Activated CD4-positive, alpha-beta T cell treated with anti-CD3 and anti-CD28 coated beads, Interleukin-2, amount 10 ng/mL, durations not matched to agents 7 days and 5 days (primary cell): ENCODE measurements at regions not wholly inside any gene's neighbourhood (a gene's known extent, or its start where the extent isn't known, plus 50 kb on each side); places are given as distances from the start of the nearest gene placed in this dataset.

Source experiments
- CTCF ChIA-PET: fragments of 350-600 bp; sonication (Branson Sonifier 250); formaldehyde crosslinking; loops from one replicate; lab custom pipeline; 2021; ENCODE audit warnings: antibody characterized with exemption; lab: Charles Lee
- POLR2A ChIA-PET: fragments of 350-600 bp; sonication (Branson Sonifier 250); formaldehyde crosslinking; loops from one replicate; lab custom pipeline; 2021; ENCODE audit warnings: antibody characterized with exemption; lab: Charles Lee
- DNase-seq: peaks from one replicate; pipeline ENCODE4 v3.0.0-alpha.2; 2020
- H3K27ac Mint-ChIP-seq: one replicate; pipeline ENCODE4 v1.8.0; 2021; ENCODE audit warnings: mild to moderate bottlenecking, moderate library complexity, mixed read lengths
- H3K27me3 Mint-ChIP-seq: one replicate; pipeline ENCODE4 v1.8.0; 2021; ENCODE audit warnings: mixed read lengths
- H3K36me3 Mint-ChIP-seq: one replicate; pipeline ENCODE4 v1.8.0; 2021; ENCODE audit warnings: low read depth, mixed read lengths
- H3K4me1 Mint-ChIP-seq: one replicate; pipeline ENCODE4 v1.8.0; 2021; ENCODE audit warnings: mixed read lengths
- H3K4me3 Mint-ChIP-seq: one replicate; pipeline ENCODE4 v1.8.0; 2021; ENCODE audit warnings: mild to moderate bottlenecking, moderate library complexity, mixed read lengths
- H3K9me3 Mint-ChIP-seq: one replicate; pipeline ENCODE4 v1.8.0; 2021; ENCODE audit warnings: mixed read lengths

DNA sequence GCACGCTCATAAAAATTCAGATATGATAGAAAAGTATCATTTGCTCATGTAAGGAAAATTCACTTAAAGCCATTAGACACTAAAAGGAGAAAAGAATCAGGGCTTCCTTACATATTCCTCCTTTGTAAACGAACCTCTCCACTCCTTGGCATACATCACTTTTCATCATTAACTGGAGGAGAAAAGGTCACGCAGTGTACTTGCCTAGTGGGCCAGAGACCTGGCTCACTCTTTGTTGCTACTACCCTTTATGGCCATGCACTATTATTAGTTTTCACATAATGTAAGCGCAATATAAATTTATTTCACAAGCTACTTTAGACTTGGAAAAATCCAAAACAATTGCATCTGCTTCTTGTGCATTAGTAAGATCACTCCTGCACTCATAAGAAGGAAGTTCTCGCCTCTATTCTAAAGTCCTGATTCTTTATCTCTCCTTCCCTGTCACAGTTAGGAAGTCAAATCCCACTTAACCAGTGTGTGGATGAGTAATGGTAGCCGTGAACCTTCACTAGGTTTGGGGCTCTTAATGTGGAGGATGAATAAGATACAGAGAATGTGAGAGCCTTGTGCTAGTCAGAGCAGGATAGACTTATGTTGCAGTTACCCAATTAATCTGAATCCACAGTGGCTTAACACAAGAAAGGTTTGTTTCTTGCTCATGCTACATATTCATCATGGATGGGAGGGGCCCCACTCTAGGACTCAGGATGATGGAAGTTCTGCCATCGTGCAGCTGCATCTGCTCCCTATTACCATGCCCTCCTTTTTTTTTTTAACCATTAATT lies 115.0 kb upstream of the GLS start:
- no peak for DNase-seq
- peaks cover 5% of the 10 kb centered on the region for H3K4me1 Mint-ChIP-seq
- no peak overlapping the region for H3K4me3 Mint-ChIP-seq
- H3K27ac Mint-ChIP-seq = no peak overlapping the region
- ChIA-PET POLR2A (no interaction called here), CTCF (interaction anchor here (1.4 kb wide), 1 partner anchor 87 kb away, joined by 3 read pairs; no protein-coding TSS in a partner anchor)
- no peaks in the 10 kb centered on the region for H3K9me3 Mint-ChIP-seq
- no peaks in the 10 kb centered on the region for H3K27me3 Mint-ChIP-seq
- no peaks in the 10 kb centered on the region for H3K36me3 Mint-ChIP-seq

DNA sequence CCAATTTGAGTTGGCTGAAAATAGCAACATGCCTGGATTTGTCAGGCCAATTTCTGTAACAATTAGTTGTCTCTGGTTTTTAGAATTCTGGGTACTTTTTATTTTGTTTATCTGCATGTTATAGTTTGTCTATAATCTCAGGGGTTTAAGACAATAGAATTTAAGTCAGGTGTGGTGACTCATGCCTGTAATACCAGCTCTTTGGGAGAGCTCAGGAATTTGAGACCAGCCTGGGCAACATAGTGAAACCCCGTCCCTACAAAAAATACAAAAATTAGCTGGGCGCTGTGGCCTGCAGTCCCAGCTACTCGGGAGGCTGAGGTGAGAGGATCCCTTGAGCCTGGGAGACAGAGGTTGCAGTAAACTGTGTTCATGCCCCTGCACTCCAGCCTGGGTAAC lies 114.4 kb upstream of the GLS start:
- H3K4me1 Mint-ChIP-seq = peaks cover 4% of the 10 kb centered on the region
- H3K4me3 Mint-ChIP-seq = no peak overlapping the region
- no peak overlapping the region for H3K27ac Mint-ChIP-seq
- H3K36me3 Mint-ChIP-seq = no peaks in the 10 kb centered on the region
- ChIA-PET POLR2A (no interaction called here), CTCF (interaction anchor here (1.4 kb wide), 1 partner anchor 88 kb away, joined by 3 read pairs; no protein-coding TSS in a partner anchor)
- no peak for DNase-seq
- H3K9me3 Mint-ChIP-seq = no peaks in the 10 kb centered on the region
- H3K27me3 Mint-ChIP-seq = no peaks in the 10 kb centered on the region

DNA sequence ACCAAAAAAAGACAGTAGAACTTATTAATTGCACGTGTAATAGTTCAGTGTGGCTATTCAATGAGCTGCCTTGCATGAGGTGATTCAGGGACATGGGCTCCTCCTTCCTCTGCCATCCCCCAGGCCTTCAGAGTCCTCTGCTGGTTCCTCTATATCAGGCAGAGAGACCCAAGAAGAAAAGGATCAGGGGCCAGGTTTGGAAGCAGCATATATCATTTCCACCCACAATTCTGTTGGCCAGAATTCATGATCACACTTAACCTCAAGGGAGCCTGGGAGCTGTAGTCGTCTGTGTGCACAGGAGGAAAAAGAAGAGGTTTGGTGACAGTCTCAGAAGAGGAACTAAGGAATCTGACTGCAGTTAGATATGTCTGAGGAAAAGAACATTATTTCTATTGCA lies 114.0 kb upstream of the GLS start:
- ChIA-PET POLR2A (no interaction called here), CTCF (interaction anchor here (1.4 kb wide), 1 partner anchor 88 kb away, joined by 3 read pairs; no protein-coding TSS in a partner anchor)
- Mint-ChIP-seq H3K36me3 (no peaks in the 10 kb centered on the region), H3K4me1 (peaks cover 4% of the 10 kb centered on the region), H3K4me3 (no peak overlapping the region), H3K27me3 (no peaks in the 10 kb centered on the region), H3K9me3 (no peaks in the 10 kb centered on the region), H3K27ac (no peak overlapping the region)
- no peak for DNase-seq

DNA sequence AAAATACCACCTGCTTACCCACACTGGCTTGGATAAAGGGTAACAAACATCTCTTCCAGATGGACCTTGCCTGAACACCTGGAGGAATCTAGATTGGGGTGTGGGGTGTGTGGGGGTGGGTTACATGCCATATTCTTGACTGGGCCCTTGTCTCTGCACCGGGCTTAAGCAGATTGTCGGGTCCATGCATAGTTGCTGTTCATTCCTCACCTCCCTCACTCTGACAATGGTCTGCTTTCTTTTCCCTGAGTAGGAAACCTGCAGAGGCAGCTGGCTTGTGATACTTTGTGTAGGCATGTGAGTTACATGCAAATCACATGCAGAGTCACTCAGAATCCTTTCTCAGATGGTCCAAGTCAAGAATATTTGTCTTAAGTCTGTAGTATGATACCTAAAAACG lies 112.8 kb upstream of the GLS start:
- Mint-ChIP-seq H3K4me1 (peaks cover 4% of the 10 kb centered on the region), H3K36me3 (no peaks in the 10 kb centered on the region), H3K27me3 (no peaks in the 10 kb centered on the region), H3K4me3 (no peak overlapping the region), H3K9me3 (no peaks in the 10 kb centered on the region), H3K27ac (no peak overlapping the region)
- ChIA-PET CTCF (interaction anchor here (0.7 to 0.9 kb wide), 2 partner anchors 11 to 57 kb away, joined by 3 to 6 read pairs; no protein-coding TSS in a partner anchor), POLR2A (no interaction called here)
- no peak for DNase-seq

DNA sequence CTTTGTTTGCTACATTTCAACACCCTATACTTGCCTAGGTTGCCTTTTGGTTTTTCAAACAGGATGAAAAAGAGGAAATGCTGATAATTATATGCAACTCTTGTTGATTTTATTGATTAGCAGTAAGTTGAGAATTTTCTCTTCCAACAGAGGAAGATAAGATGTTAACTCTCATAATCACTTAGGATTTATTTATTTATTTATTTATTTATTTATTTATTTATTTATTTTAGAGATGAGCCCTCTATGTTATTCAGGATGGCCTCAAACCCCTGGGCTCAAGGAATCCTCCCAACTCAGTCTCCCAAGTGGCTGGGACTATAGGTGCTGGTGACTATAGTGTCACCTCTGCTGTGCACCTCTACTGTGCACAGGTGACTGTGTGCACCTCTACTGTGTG lies 111.4 kb upstream of the GLS start:
- H3K9me3 Mint-ChIP-seq = no peaks in the 10 kb centered on the region
- no peak for DNase-seq
- no peaks in the 10 kb centered on the region for H3K4me1 Mint-ChIP-seq
- ChIA-PET CTCF (no interaction called here), POLR2A (no interaction called here)
- no peaks in the 10 kb centered on the region for H3K27me3 Mint-ChIP-seq
- H3K4me3 Mint-ChIP-seq = no peak overlapping the region
- no peak overlapping the region for H3K27ac Mint-ChIP-seq
- no peaks in the 10 kb centered on the region for H3K36me3 Mint-ChIP-seq

DNA sequence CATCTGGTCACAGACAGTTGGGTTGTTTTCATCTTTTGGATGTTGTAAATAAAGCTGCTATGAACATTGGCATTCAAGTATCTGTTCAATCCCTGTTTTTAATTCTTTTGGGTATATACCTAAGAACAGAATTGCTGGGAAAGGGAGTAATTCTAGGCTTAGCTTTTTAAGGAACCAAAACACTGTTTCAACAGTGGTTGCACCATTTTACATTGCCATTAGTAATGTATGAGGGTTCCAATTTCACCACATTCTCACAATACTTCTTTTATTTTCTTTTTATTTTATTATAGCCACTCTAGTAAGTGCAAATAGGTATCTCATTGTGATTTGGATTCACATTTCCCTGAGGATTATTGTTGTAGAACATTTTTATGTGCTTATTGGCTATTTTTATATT lies 108.9 kb upstream of the GLS start:
- H3K36me3 Mint-ChIP-seq = no peaks in the 10 kb centered on the region
- no peak for DNase-seq
- H3K27me3 Mint-ChIP-seq = peaks cover 6% of the 10 kb centered on the region
- no peak overlapping the region for H3K27ac Mint-ChIP-seq
- CTCF ChIA-PET = no interaction called here
- H3K4me3 Mint-ChIP-seq = no peak overlapping the region
- peaks cover 5% of the 10 kb centered on the region for H3K9me3 Mint-ChIP-seq
- H3K4me1 Mint-ChIP-seq = no peaks in the 10 kb centered on the region
- POLR2A ChIA-PET = no interaction called here

DNA sequence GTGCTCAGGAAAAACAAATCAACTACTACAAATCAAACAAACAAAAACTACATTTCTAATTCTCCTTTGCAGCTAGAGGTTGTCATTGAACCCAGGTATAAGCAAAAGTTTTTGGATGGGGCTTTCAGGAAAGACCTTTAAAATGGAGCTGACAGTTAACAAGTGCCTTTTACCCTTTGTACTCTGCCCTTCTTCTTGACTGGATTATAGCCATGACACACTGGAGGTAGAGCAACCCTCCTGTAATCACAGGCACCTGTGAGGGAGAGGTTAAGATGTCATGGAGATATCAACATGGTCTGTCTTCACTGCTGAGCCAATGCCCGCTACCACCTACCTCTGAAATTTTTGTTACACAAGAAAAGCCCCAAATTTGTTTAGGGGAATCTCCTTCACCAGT lies 100.0 kb upstream of the GLS start:
- ChIA-PET POLR2A (no interaction called here), CTCF (interaction anchor here (1.2 to 1.3 kb wide), 2 partner anchors 11 to 18 kb away, joined by 4 read pairs; no protein-coding TSS in a partner anchor)
- Mint-ChIP-seq H3K4me1 (peaks cover 2% of the 10 kb centered on the region), H3K4me3 (no peak overlapping the region), H3K27me3 (peaks cover 8% of the 10 kb centered on the region), H3K9me3 (peaks cover 7% of the 10 kb centered on the region), H3K27ac (no peak overlapping the region), H3K36me3 (no peaks in the 10 kb centered on the region)
- DNase-seq = no peak

DNA sequence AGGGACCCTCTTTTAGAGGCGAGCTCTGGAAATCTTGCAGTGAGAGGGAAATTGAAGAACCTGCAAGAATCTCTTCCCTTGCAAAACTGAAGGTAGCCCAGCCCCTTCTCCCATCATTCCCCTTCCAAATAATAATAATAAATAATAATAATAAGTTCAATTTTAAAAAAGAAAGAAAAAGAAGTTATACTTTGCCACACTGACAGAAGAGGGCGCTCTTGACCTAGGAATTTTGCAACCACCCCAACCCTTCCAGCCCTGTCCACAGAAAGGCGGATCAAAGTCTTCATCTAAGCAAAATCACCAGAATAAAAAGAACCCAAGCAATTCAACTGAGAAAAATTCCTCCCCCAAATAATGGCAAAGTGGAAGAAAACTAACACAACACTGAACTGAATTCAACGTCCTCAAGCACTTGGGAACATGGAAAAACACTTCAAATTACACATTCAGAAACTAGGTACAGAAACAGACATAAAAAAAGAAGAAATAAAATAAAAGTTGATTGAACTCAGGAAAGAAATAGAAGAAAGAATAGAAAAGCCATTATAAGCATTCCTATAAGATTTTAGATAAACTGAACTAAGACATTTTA lies 98.9 kb upstream of the GLS start:
- Mint-ChIP-seq H3K27me3 (peaks cover 2% of the 10 kb centered on the region), H3K4me3 (no peak overlapping the region), H3K9me3 (peaks cover 2% of the 10 kb centered on the region), H3K27ac (no peak overlapping the region), H3K36me3 (no peaks in the 10 kb centered on the region), H3K4me1 (peaks cover 2% of the 10 kb centered on the region)
- CTCF ChIA-PET = interaction anchor here (1.2 to 1.4 kb wide), 3 partner anchors 10 to 19 kb away, joined by 4 read pairs; no protein-coding TSS in a partner anchor
- POLR2A ChIA-PET = no interaction called here
- peak; percentile 65 for DNase-seq

DNA sequence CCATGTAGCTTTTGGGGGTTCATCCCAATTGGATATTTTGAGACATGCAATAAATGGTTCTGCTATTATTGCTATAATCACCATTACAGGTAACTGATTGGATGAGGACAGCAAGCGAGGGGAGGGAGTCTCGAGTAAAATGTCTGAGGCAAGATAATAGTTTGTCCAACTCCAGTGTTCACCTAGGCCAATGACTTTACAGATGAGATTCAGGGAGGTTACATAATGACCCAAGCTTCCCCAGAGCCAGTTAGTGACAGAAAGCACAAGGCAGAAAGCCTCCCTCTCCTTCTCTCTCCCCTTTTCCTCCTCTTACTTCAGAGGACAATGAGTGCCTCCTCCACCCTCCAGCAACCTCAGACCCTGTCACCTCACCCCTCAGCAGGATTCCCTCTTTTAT lies 98.4 kb upstream of the GLS start:
- Mint-ChIP-seq H3K4me1 (peaks cover 2% of the 10 kb centered on the region), H3K36me3 (no peaks in the 10 kb centered on the region), H3K27ac (no peak overlapping the region), H3K9me3 (peaks cover 2% of the 10 kb centered on the region), H3K27me3 (no peaks in the 10 kb centered on the region), H3K4me3 (no peak overlapping the region)
- no peak for DNase-seq
- CTCF ChIA-PET = interaction anchor here (1.4 kb wide), 1 partner anchor 9 kb away, joined by 4 read pairs; no protein-coding TSS in a partner anchor
- POLR2A ChIA-PET = no interaction called here

DNA sequence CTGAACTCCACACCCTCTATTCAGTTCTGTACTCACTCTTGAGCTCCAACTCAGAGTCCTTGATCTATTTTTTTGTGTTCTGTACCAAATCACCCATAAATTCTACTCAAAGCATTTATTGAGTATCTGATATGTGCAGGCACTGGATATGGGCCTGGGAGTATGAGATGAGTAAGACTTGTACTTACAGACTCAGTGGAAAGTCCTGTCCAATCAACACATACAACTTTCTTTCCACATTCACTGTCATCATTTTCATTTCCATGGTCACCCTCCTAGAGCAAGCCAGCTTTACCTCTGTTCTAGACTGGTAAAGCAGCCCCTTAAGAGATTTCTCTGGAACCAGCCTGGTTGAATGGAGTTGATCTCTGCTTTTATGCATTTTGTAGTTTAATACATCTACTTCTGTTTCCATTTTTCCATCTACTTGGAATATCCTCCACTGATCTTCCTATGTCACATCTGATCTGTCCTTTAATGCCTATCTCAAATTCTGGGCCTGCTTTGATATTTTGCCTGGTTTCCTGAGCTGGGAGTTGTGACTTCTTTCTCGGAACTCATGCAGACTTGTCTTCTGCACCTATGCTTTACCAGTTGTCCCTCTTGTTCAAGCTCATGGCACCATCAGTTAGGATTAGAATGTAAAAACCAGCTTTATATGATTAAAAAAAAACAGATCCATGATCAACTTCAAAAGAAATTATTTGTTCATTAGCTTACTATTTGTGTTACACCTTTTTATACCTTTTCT lies 96.9 kb upstream of the GLS start:
- Mint-ChIP-seq H3K27me3 (no peaks in the 10 kb centered on the region), H3K9me3 (peaks cover 2% of the 10 kb centered on the region), H3K4me3 (no peak overlapping the region), H3K27ac (no peak overlapping the region), H3K36me3 (no peaks in the 10 kb centered on the region), H3K4me1 (peaks cover 2% of the 10 kb centered on the region)
- ChIA-PET CTCF (interaction anchor here (0.5 to 1.5 kb wide), 3 partner anchors 13 to 481 kb away, joined by 3 read pairs; no protein-coding TSS in a partner anchor), POLR2A (interaction anchor here (0.7 kb wide), 1 partner anchor 173 kb away, joined by 4 read pairs; no protein-coding TSS in a partner anchor)
- no peak for DNase-seq

DNA sequence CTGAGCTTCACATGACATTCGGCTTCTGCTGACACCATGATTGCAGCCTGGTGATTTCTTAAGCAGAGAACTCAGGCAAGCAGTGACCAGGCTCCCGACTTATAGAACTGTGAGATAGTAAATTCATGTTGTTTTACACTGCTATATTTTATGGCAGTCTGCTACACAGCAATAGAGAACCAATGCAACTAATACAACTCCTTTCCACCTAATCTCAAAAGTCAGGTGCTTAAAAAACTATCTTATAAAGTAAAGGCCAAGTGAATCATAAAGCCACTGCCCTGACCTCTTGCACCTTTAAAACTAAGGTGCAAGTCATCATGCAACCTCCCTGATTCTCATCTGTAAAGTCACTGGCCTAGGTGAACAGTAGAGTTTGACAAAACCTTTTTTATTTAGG lies 95.3 kb upstream of the GLS start:
- H3K4me3 Mint-ChIP-seq = no peak overlapping the region
- no peaks in the 10 kb centered on the region for H3K27me3 Mint-ChIP-seq
- no peaks in the 10 kb centered on the region for H3K36me3 Mint-ChIP-seq
- no peak overlapping the region for H3K27ac Mint-ChIP-seq
- POLR2A ChIA-PET = no interaction called here
- H3K9me3 Mint-ChIP-seq = peaks cover 2% of the 10 kb centered on the region
- DNase-seq = no peak
- CTCF ChIA-PET = interaction anchor here (1.5 kb wide), 1 partner anchor 21 kb away, joined by 3 read pairs; no protein-coding TSS in a partner anchor
- peaks cover 2% of the 10 kb centered on the region for H3K4me1 Mint-ChIP-seq

DNA sequence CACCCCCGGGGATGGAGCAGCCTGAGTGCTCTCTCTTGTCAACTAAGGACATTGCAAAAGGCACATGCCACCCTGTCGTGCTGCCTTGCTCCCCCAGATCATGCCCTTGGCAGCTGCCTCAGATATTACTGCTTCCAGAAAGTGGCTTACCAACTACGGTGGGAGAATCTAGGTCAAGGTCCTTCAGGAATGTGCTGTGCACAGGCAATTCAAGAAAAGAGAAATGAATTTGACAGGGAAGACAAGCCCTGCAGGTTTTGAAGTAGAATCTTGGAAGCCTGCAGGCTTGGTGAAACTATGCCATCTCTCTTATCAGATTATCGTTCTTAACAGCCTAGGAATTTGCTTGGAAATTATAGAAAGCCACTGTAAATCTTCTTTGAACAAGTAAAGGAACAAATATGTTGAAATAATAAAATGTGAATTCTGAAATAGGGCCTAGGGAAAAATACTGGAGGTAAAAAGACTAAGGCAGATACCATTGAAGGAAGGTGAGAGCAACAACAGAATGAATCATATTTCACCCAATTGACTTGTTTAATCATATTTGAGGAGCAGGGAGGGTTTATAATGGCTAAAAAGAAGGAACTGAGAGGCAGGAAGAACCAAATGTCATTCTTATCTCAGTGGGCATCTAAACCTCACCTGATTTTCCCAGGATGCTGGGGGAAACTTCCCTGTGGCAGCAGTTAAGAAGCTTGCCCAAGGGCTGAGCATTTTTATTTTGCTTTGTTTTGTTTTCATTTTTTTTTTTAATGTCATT lies 94.0 kb upstream of the GLS start:
- H3K36me3 Mint-ChIP-seq = no peaks in the 10 kb centered on the region
- CTCF ChIA-PET = no interaction called here
- peaks cover 6% of the 10 kb centered on the region for H3K4me1 Mint-ChIP-seq
- no peak overlapping the region for H3K27ac Mint-ChIP-seq
- H3K27me3 Mint-ChIP-seq = no peaks in the 10 kb centered on the region
- POLR2A ChIA-PET = no interaction called here
- no peak overlapping the region for H3K4me3 Mint-ChIP-seq
- peaks cover 2% of the 10 kb centered on the region for H3K9me3 Mint-ChIP-seq
- DNase-seq = no peak
